GM18951 (cell line): ENCODE measurements at regions not wholly inside any gene's neighbourhood (a gene's known extent, or its start where the extent isn't known, plus 50 kb on each side); places are given as distances from the start of the nearest gene placed in this dataset.

ENCODE experiments used
- POLR2A ChIP-seq: IDR thresholded peaks from 4 replicates; pipeline ENCODE4 v1.6.1; 2011; ENCODE audit warnings: mild to moderate bottlenecking; ENCODE audit not compliant: insufficient read length, insufficient read depth; ENCODE audit errors: extremely low read depth
- in situ Hi-C: fragments of 300-500 bp; cut with MboI; formaldehyde crosslinking; loops from one replicate; pipeline ENCODE4 v1.12.0; 2022; ENCODE audit warnings: low sequenced_read_pairs, mixed read lengths, inconsistent platforms; ENCODE audit not compliant: unreplicated experiment

DNA sequence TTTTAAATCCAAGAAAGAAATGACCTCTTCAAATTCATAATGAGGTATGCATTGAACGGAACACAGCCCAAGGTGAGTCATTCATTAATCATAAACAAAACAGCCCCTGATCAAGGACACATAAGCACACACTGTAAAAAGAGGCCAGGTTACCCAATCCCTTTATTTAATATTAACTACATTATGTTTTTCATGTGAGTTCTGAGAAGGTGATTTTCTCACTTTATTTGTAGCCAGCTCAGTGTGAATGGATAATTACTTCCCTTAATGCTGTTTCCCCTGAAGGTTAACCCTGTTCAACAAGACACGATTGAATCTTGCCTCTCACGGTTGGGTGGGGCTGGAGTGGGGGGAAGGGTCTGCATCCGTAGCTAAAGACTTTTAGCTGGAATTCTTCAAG lies 257.3 kb upstream of the SALL1 start:
- no peak for TF ChIP-seq POLR2A
- in situ Hi-C loops: no loop called here

GRCh38 chr16:51407921-51408320 lies 256.9 kb upstream of the SALL1 start:
- no peak for TF ChIP-seq POLR2A
- in situ Hi-C loops: no loop called here

DNA sequence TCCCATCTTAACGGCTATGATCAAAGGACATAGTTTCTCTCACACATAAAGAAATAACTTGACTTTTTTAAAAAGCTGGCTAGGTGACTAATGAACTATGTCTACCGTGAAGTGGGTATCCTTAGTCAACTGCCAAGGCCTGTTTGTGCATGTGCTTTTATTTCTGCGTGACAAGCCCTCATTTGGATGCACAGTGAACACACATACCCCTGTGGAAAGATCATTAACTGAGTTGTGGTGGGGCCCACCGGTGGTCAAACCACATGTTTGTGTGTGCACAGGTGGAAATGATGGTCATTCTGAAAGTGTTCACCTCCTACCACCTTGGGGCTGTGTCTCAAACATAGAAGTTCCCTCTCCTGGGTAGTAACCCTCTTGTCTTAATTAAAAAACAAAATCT lies 256.1 kb upstream of the SALL1 start:
- TF ChIP-seq POLR2A: no peak
- in situ Hi-C loops: no loop called here

GRCh38 chr16:51405361-51405760 lies 254.3 kb upstream of the SALL1 start:
- no peak for TF ChIP-seq POLR2A
- in situ Hi-C loops: no loop called here

DNA sequence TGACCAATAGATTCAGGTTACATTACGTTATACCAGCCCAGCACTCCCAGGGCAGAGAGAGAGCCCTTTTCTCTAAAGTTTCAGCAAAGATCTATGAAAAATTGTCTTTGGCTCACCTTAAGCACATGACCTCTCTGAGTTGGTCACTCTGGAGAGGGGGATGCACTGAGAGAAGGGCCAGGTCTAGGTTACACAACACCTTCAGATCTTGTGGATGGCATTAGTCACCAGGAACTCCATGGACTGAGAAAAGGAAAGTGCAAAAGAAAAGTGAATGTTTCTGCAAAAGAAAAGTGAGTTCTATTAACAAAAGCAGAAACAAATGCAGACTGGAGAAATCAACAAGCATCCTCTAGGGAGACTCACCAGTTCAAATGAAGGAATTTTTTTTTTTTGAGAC lies 253.3 kb upstream of the SALL1 start:
- no peak for TF ChIP-seq POLR2A
- in situ Hi-C loops: no loop called here

- TF ChIP-seq POLR2A: no peak
- in situ Hi-C loops: no loop called here
Observed at GRCh38 chr16:51402785-51403184, 251.7 kb upstream of the SALL1 start.

GRCh38 chr16:51402298-51402697 lies 251.2 kb upstream of the SALL1 start:
- in situ Hi-C loops: no loop called here
- no peak for TF ChIP-seq POLR2A

- TF ChIP-seq POLR2A: no peak
- in situ Hi-C loops: no loop called here
Observed at GRCh38 chr16:51401673-51402072, 250.6 kb upstream of the SALL1 start.

DNA sequence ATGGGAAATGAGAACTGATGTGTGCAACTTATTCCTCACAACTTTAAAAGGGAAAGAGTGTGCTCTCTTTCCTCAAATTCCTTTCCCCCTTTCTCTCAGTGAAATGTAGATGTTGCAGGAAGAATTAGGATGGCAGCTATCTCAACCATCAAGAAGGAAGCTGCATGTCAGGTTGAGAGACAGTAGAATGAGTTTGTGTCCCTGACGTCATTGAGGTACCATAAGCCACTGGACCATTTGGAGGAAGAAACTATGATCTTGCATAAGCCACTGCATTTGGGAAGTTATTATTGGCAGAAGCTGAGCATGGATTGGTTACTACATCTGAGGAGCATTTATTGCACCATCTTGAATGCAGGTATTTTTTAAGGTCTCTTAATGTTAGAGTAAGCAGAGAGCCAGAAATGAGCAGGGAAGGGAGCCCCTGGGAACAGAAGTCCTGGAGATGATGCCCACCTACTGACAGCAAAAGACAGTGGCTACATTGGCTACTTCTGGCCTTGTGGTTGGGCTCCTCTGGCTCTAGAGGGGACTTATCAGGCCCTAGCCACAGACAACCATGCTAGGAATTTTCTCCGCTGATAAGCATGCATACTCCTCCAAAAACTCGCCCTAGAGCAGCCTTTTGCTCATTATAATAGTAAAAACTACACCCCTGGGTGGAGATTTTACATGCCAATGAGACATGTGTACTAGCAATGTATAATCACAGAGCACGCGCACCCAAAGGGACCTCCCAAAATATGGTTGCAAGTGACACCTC lies 249.0 kb upstream of the SALL1 start:
- in situ Hi-C loops: no loop called here
- no peak for TF ChIP-seq POLR2A

GRCh38 chr16:51394421-51394820 lies 243.4 kb upstream of the SALL1 start:
- no peak for TF ChIP-seq POLR2A
- in situ Hi-C loops: no loop called here

- no peak for TF ChIP-seq POLR2A
- in situ Hi-C loops: no loop called here
Observed at GRCh38 chr16:51393381-51394005, 242.4 kb upstream of the SALL1 start.

DNA sequence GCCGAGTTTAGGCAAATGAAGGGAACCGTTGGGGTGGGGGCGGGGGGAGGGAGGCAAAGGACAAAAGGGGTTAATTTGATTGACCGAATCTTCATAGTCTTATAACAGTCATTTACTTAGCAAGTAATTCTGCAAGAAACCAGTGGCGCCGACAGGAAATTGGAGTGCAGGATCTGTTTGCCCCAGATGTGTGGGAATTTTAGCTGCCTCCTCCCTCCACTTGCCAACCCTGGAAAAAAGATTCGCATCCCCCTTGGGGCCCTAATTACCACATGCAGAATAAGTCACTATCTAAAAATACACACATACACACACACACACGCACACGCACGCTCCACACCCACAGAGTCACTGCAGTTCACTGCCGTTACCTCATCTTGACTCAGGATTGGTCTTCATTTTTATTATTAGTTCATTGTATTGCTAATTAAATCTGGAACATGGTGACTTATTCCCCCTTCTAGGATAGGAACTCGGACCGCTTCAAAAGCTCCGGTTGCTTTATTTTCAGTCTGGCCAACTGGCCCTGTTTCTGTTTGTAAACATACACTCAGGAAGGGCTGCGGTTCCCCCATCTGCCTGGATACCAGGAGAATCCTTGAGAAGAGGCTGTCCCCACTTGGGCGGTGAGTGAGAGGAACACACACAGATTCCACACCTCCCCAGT lies 241.6 kb upstream of the SALL1 start:
- in situ Hi-C loops: no loop called here
- TF ChIP-seq POLR2A: no peak

DNA sequence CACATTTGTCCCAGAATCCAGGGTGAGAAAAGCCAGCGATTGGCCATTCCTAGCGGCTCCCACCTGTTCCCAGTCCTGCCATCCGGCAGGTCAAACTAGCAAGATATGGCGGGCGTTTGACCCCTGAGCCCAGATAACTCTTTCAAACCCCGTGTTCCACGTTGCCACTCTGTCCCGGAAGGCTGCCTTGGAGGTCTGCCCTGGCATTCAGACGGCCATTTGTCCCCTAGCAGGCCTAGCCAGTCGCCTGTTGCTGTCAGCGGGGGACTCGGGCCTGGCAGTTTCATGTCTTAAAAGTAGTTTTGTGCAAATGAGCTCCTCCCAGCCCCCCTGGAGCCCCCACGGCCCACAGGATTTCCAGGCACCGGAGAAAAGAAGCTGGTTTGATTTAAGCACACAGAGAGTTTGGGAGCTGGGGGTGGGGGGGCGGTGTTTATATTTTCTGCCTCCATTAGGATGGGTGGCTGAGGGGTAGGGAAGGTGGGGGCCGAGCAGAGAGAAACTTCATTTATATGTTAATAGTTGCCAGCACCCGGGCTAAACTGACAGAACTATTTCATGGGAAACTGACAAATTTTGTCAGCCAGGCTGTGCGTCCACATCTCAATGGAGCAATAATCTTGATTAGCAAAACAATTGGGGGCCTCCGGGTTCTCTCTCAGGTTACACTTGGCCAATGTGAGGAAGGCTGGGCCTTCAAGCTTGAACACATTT lies 240.9 kb upstream of the SALL1 start:
- in situ Hi-C loops: no loop called here
- TF ChIP-seq POLR2A: no peak
